Activated CD4-positive, alpha-beta T cell treated with anti-CD3 and anti-CD28 coated beads, Interleukin-2, amount 50 U/mL, for 4 hours (primary cell): ENCODE measurements at regions not wholly inside any gene's neighbourhood (a gene's known extent, or its start where the extent isn't known, plus 50 kb on each side); places are given as distances from the start of the nearest gene placed in this dataset.

ENCODE experiments used
- DNase-seq, 2 experiments: peaks; one replicate each; pipeline ENCODE4 v3.0.0-alpha.2; 2020

DNA sequence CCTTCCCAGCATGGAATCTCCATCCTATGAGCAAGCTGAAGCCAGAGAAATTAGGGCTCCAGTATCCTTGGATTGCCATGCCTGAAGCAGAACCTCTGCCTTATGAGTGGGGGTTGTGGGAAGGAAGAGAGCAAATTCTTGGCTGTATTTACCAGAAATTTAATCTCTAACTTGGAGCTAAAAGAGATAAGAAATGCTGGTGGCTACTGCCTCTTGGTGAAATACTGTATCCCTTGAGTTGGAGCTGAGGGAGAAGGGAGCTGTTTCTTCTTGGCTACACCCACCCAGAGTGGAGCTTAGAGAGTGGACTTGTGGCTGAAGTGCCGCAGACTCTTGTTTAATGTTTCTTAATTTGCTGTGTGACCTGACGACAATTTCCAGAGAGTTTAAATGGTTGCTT, 447.3 kb downstream of the ARHGEF28 start:
- DNase-seq, result no peak

DNA sequence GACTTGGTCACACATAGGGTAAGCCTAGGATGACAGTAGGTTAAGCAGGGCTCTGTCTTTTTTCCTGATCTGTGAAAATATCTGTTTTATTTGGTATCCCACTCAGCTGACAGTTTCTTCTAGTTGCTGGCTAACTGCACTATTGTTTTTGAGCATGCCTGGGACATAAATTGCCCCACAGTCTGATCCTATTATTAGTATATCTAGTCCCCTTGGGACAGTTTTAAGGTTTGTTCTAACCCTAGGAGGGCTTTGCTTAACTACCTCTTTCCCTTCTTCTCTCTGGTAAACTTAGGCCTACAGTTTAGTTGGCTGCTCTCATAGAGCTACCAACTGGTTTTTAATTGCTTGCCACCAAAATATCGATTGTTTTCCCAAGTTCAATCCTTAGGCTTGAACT, 446.6 kb downstream of the ARHGEF28 start:
- DNase-seq, result no peak

- no peak for DNase-seq
Observed at GRCh38 chr5:74070766-74071165, 444.8 kb downstream of the ARHGEF28 start.

GRCh38 chr5:74069741-74070140, 443.7 kb downstream of the ARHGEF28 start:
- DNase-seq, result no peak

- DNase-seq, result no peak
Observed at GRCh38 chr5:74067748-74068541, 441.9 kb downstream of the ARHGEF28 start.

GRCh38 chr5:74064911-74065310, 438.9 kb downstream of the ARHGEF28 start:
- no peak for DNase-seq

GRCh38 chr5:74064225-74064624, 438.2 kb downstream of the ARHGEF28 start:
- no peak for DNase-seq

GRCh38 chr5:74063821-74064220, 437.8 kb downstream of the ARHGEF28 start:
- DNase-seq, result no peak

DNA sequence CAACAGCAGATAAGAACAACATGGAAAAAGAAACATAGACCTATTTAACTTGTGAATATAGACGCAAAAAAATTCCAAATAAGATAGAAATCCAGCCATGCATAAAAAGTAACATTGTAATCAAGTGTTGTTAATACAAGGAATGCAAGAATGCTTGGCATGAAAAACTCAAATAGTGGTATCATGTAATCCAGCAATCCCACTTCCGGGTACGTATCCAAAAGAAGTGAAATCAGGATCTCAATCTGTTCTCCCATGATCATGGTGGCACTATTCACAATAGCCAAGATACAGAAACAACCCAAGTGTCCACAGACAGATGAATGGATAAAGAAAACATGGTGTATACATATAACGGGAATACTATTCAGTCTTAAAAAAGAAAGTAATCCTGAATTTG, 437.4 kb downstream of the ARHGEF28 start:
- DNase-seq, result no peak

DNA sequence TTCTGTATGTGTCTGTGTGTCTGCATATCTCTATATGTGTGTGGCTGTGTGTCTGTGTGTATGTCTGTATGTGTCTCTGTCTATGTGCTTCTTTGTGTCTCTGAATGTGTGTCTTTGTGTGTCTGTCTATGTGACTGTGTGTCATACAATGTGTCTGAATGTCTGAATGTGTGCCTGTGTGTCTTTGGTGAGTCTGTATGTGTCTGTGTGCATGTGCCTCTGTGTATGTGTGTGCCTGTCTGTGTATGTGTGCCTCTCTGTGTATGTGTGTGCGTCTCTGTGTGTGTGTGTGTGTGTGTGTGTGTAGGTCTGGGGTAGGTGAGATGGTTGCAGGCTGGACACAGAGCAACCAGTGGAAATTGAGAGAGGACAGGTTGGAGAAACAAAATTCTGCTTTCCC, 435.3 kb downstream of the ARHGEF28 start:
- DNase-seq, result no peak

DNA sequence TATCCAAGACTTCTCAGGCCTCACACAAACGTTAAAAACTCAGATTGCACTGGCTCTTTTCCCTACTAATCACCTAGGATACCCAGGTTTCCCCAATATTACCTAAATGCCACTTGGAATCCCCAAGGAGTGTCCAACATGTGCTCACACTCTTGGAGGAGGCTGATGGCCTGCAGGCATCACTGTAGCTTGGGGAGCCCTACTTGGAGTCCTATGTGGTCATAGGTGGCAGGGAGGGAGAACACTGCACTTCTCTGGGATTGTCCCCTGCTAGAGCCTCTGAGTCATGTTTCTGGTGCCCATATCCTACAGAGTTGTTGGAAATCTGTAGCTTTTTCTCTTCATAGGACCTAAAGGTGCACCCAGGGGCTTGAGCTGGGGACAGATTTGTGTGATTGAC, 433.7 kb downstream of the ARHGEF28 start:
- DNase-seq, result no peak

GRCh38 chr5:74056789-74057164, 430.8 kb downstream of the ARHGEF28 start:
- no peak for DNase-seq

DNA sequence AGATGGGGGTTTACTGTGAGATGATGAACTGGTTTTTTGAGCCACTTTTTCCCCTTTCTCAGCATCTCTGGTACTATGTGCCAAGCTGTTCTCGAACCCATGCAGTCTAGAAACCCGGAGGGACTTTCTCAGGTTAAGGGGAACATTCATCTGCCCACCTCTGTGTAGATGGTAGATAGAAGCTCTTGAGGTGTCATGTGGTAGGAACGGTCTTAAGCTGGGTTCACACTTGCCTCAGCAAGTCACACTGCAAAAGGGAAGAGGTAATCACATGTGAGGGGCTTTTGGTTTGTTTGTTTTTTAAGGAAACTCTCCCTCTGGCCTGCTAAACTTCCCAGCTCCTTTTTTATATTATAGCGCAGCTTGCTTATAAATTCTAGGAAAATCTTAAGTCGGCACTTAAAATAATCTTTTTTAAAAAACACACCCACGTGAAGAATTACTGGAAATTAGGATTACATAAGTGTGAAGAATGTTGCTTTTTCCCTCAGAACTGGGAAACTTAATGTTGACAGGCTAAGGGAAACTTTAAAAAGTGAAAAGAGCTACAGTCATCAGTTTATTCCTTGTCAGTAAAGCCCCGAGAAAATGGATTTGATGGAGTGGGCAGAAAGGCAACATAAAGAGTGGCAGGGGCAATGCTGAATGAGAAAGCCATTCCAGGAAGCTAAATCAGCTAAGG, 430.3 kb downstream of the ARHGEF28 start:
- DNase-seq, result no peak

DNA sequence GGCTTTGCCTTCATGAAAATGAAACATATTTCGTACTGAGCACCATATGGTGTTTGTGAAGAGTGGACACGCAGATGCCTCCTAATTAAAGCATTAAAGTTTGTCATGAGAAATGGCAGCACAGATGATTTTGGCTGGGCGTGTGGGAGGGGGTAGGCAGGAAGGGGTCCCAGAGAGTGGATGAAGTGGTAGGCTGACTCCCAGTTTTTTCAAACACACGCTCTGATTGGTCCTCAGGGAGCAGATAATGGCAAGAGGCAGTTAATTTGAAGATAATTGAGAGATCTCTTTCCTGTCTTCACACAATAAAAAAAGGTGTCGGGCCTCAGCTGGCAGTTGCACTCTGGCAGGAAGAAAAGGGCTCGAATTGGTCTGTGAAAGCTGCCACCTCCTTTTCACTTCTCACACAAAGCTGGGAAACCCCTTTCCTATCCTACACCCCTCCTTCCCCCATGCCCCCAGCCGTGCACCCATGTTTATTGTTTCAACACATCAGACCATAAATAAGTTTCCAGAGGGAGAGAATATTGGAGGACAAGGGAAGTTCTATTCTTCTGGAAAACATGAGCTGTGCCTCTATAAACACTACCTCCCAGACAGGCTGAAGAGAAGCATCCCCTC, 429.6 kb downstream of the ARHGEF28 start:
- no peak for DNase-seq

GRCh38 chr5:74054641-74055421, 428.8 kb downstream of the ARHGEF28 start:
- DNase-seq, result no peak

- DNase-seq, result no peak
Observed at GRCh38 chr5:74054139-74054538, 428.1 kb downstream of the ARHGEF28 start.

GRCh38 chr5:74052441-74053221, 426.6 kb downstream of the ARHGEF28 start:
- no peak for DNase-seq

DNA sequence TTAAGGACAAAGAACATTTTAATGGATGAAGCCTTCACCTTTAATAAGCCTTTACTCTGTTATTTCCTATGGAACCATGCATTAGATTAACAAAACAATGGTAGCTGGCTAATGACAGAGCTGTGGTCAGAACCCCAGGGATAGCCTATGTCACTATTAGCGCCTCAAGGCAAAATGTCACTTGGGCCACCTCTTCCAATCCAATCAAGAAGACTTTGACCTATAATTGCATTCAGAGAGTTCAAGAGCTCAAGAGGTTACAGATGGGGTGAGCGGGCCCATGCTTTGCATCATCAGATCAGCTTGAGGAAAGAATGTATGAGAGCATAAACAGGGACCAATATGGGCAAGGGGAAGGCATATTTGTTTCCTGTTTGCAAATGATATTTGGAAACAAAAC, 425.1 kb downstream of the ARHGEF28 start:
- DNase-seq, result no peak

DNA sequence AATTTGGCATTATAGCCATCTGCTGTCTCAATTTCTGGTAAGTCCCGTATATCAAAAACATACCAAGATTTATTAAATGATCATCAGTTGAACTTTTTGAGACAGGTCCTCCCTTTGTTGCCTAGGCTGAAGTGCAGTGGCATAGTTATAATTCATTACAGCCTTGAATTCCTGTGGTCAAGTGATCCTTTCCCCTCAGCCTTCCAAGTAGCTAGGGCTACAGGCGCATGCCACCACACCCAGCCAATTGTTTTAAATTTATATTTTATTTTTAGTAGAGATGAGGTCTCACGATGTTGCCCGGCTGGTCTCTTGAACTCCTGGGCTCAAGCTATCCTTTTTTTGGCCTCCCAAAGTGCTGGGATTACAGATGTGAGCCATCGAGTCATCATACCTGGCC, 418.9 kb downstream of the ARHGEF28 start:
- DNase-seq, result no peak

DNA sequence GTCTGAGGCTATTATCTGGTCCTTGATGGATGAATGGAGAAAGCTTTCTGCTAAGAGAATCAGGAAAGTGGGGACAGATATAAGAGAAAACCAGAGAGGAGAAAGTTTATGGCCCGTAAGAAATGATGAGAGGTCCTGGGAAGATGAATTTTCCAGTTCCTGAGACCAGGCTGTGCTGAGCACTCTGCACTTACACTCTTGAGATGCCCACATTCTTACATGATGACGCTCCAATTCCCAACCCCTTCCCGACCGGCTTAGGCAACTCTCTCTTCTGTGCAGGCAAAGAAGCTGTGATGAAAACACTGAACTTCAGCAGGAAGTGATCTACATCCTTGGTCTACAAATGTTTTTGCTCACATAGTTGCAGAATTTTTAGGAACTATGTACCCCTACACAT, 417.0 kb downstream of the ARHGEF28 start:
- no peak for DNase-seq

GRCh38 chr5:74042559-74042958, 416.6 kb downstream of the ARHGEF28 start:
- DNase-seq, result no peak

DNA sequence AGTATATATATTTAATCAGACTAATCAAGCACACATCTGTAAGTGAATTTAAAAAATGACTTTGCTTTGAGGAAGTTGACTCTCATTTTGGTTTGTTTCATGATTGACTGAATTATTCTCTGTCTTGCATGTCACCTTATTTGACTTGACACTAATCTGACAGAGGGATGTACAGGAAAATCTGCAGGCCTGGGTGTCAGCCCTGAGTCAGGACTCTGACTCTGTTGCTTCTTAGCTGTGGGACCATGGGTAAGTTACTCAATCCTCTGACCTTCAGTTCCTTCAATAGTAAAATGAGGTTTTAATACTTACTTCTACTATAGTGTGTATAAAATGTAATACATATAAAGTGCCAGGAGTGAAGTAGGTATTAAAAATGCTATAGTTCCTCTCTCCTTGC, 415.9 kb downstream of the ARHGEF28 start:
- DNase-seq, result no peak
